ENCODE measurements at regions not wholly inside any gene's neighbourhood (a gene's known extent, or its start where the extent isn't known, plus 50 kb on each side); places are given as distances from the start of the nearest gene placed in this dataset.
"Not testable (repeated sequence)": the region's sequence is repeated elsewhere in the genome, so short reads cannot be mapped to it uniquely, and the experiment has no call there.

DNA sequence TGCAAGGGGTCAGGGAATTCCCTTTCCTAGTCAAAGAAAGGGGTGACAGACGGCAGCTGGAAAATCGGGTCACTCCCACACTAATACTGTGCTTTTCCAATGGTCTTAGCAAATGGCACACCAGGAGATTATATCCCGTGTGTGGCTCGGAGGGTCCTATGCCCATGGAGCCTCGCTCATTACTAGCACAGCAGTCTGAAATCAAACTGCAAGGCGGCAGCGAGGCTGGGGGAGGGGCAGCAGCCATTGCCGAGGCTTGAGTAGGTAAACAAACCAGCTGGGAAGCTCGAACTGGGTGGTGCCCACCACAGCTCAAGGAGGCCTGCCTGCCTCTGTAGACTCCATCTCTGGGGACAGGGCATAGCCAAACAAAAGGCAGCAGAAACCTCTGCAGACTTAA, 295.9 kb downstream of the PDCD6IP start:
- H3K27me3 Mint-ChIP-seq (ENCODE audit: low read depth) = not testable (repeated sequence)

GRCh38 chr3:34102288-34102687, 303.9 kb downstream of the PDCD6IP start:
- peaks cover 26% of the 10 kb centered on the region for H3K9me3 Mint-ChIP-seq
- CTCF ChIA-PET = no interaction called here
- no peak overlapping the region for H3K27ac Mint-ChIP-seq
- TF ChIP-seq ZNF396 (CRISPR knock-in tag; IDR thresholded peaks at IDR 0.05; ENCODE audit: borderline replicate concordance) = no peak
- TF ChIP-seq NFATC4 (CRISPR knock-in tag; IDR thresholded peaks at IDR 0.05) = no peak
- TF ChIP-seq ELF4 (CRISPR knock-in tag; IDR thresholded peaks at IDR 0.05; ENCODE audit: low read depth) = no peak
- no peak for TF ChIP-seq AFF4 (CRISPR knock-in tag; IDR thresholded peaks at IDR 0.05; ENCODE audit: borderline replicate concordance)
- no peak for TF ChIP-seq CREB1 (CRISPR knock-in tag; IDR thresholded peaks at IDR 0.05)
- no peak for TF ChIP-seq NR3C1 (CRISPR knock-in tag; conservative IDR thresholded peaks at IDR 0.05; ENCODE audit: low read depth)
- no peak for TF ChIP-seq ZNF121 (CRISPR knock-in tag; IDR thresholded peaks at IDR 0.05)
- TF ChIP-seq FOXJ3 (CRISPR knock-in tag; IDR thresholded peaks at IDR 0.05; ENCODE audit: borderline replicate concordance) = no peak
- TF ChIP-seq, protein P1, sequence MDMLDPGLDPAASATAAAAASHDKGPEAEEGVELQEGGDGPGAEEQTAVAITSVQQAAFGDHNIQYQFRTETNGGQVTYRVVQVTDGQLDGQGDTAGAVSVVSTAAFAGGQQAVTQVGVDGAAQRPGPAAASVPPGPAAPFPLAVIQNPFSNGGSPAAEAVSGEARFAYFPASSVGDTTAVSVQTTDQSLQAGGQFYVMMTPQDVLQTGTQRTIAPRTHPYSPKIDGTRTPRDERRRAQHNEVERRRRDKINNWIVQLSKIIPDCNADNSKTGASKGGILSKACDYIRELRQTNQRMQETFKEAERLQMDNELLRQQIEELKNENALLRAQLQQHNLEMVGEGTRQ (CRISPR knock-in tag; IDR thresholded peaks at IDR 0.05) = no peak
- TF ChIP-seq ESRRA (CRISPR knock-in tag; IDR thresholded peaks at IDR 0.05; ENCODE audit: borderline replicate concordance) = no peak
- no peak for TF ChIP-seq ZNF263 (CRISPR knock-in tag; IDR thresholded peaks at IDR 0.05; ENCODE audit: low read depth)
- DNase-seq (ENCODE audit: low spot score) (no peak), ATAC-seq (no peak)
- POLR2A ChIA-PET = no interaction called here
- H3K4me3 Mint-ChIP-seq = no peak overlapping the region
- H3K27me3 Mint-ChIP-seq (ENCODE audit: low read depth) = no peaks in the 10 kb centered on the region; the same call in 1 of the 2 replicates
- H3K36me3 Mint-ChIP-seq = peaks cover 11% of the 10 kb centered on the region; the same call in 1 of the 2 replicates
- H3K4me1 Mint-ChIP-seq = no peaks in the 10 kb centered on the region

More for the DNA sequence above, 295.9 kb downstream of the PDCD6IP start:
- H3K36me3 Mint-ChIP-seq = peaks cover 31% of the 10 kb centered on the region
- H3K4me1 Mint-ChIP-seq; CTCF ChIA-PET; DNase-seq (ENCODE audit: low spot score); POLR2A ChIA-PET; H3K4me3 Mint-ChIP-seq; ATAC-seq; H3K27ac Mint-ChIP-seq: not testable (repeated sequence)
- H3K9me3 Mint-ChIP-seq = peaks cover 52% of the 10 kb centered on the region

- Mint-ChIP-seq H3K27ac (no peak overlapping the region), H3K36me3 (no peaks in the 10 kb centered on the region), H3K4me3 (no peak overlapping the region), H3K27me3 (ENCODE audit: low read depth) (no peaks in the 10 kb centered on the region), H3K4me1 (no peaks in the 10 kb centered on the region), H3K9me3 (peaks cover under 1% of the 10 kb centered on the region; the same call in 1 of the 2 replicates)
- CTCF ChIA-PET = interaction anchor here (0.6 to 1.7 kb wide), 18 partner anchors 25 to 578 kb away, joined by 3 to 12 read pairs (median 4); no protein-coding TSS in a partner anchor
- DNase-seq (ENCODE audit: low spot score) (no peak), ATAC-seq (no peak)
- POLR2A ChIA-PET = no interaction called here
- no peak for TF ChIP-seq NR2C2 (CRISPR knock-in tag; IDR thresholded peaks at IDR 0.05)
- TF ChIP-seq ZNF121 (CRISPR knock-in tag; IDR thresholded peaks at IDR 0.05) = no peak
- TF ChIP-seq ZNF396 (CRISPR knock-in tag; IDR thresholded peaks at IDR 0.05; ENCODE audit: borderline replicate concordance) = no peak
- TF ChIP-seq, protein P2, sequence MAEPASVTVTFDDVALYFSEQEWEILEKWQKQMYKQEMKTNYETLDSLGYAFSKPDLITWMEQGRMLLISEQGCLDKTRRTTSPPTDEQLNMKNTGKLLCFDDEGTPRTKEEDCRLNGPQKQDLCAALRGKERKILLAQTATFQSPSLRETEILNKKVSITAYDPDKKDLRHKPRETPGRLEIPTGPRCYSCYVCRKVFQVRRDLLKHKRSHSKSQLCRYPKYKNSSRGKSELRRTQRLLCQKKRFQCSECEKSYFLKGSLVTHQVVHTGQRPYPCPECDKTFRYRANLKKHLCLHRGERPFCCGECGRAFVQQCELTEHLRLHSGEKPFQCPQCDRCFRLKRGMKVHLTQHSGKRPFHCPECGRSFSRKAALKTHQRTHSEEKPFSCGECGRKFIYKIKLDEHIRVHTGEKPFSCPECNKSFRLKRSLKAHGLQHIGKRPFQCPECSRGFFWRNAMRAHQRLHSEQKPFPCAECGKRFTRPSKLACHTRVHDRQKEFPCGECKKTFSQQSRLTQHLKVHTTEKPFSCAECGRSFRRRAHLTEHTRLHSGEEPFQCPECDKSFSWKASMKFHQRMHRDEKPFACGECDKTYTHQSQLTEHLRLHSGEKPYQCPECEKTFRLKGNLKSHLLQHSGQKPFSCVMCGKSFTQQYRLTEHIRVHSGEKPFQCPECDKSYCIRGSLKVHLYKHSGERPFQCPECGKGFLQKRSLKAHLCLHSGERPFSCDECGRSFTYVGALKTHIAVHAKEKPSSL (CRISPR knock-in tag; conservative IDR thresholded peaks at IDR 0.05) = no peak
- TF ChIP-seq CDX4 (CRISPR knock-in tag; IDR thresholded peaks at IDR 0.05; ENCODE audit: borderline replicate concordance) = no peak
- TF ChIP-seq ZNF263 (CRISPR knock-in tag; IDR thresholded peaks at IDR 0.05; ENCODE audit: low read depth) = no peak
- TF ChIP-seq ESRRA (CRISPR knock-in tag; IDR thresholded peaks at IDR 0.05; ENCODE audit: borderline replicate concordance) = no peak
- TF ChIP-seq NFYB (CRISPR knock-in tag; conservative IDR thresholded peaks at IDR 0.05; ENCODE audit: low read depth) = no peak
- TF ChIP-seq ZMAT4 (CRISPR knock-in tag; IDR thresholded peaks at IDR 0.05) = no peak
- no peak for TF ChIP-seq ZNF138 (CRISPR knock-in tag; conservative IDR thresholded peaks at IDR 0.05)
- TF ChIP-seq JUN (CRISPR knock-in tag; IDR thresholded peaks at IDR 0.05) = no peak
- TF ChIP-seq SOX15 (CRISPR knock-in tag; IDR thresholded peaks at IDR 0.05) = no peak
- TF ChIP-seq TEAD1 (CRISPR knock-in tag; IDR thresholded peaks at IDR 0.05) = no peak
- TF ChIP-seq PRRX2 (CRISPR knock-in tag; IDR thresholded peaks at IDR 0.05) = no peak
- no peak for TF ChIP-seq ZNF416 (CRISPR knock-in tag; IDR thresholded peaks at IDR 0.05)
- TF ChIP-seq, protein P3, sequence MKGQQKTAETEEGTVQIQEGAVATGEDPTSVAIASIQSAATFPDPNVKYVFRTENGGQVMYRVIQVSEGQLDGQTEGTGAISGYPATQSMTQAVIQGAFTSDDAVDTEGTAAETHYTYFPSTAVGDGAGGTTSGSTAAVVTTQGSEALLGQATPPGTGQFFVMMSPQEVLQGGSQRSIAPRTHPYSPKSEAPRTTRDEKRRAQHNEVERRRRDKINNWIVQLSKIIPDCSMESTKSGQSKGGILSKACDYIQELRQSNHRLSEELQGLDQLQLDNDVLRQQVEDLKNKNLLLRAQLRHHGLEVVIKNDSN (CRISPR knock-in tag; IDR thresholded peaks at IDR 0.05) = no peak
- TF ChIP-seq ZNF317 (CRISPR knock-in tag; IDR thresholded peaks at IDR 0.05; ENCODE audit: borderline replicate concordance, low read depth) = no peak
Measured at GRCh38 chr3:34106379-34106778, 307.9 kb downstream of the PDCD6IP start.

All from WTC11 (cell line).